Gastroesophageal sphincter (tissue), 3 donors: ENCODE measurements at regions not wholly inside any gene's neighbourhood (a gene's known extent, or its start where the extent isn't known, plus 50 kb on each side); places are given as distances from the start of the nearest gene placed in this dataset.
"Not testable (repeated sequence)": the region's sequence is repeated elsewhere in the genome, so short reads cannot be mapped to it uniquely, and the experiment has no call there.

ENCODE experiments used
- CTCF ChIP-seq, 4 experiments: fragments of 200-600 bp in 2 of 4; fragments of 450-650 bp in 2 of 4; sonication (generic) in 1 of 4; IDR thresholded peaks; one replicate each; pipeline ENCODE4 v1.5.1; 2017 to 2019; ENCODE audit warnings: antibody characterized with exemption in 4 of 4, mild to moderate bottlenecking in 2 of 4, moderate library complexity in 2 of 4
- EP300 ChIP-seq: sonication (generic); formaldehyde crosslinking; IDR thresholded peaks from one replicate; pipeline ENCODE4 v1.6.1; 2017; ENCODE audit warnings: antibody characterized with exemption, mild to moderate bottlenecking
- POLR2A ChIP-seq, 2 donors: fragments of 450-650 bp; IDR thresholded peaks; one replicate each; pipeline ENCODE4 v1.6.1; 2017; ENCODE audit warnings: antibody characterized with exemption in 2 of 2, mild to moderate bottlenecking in 2 of 2, moderate library complexity in 1 of 2
- POLR2AphosphoS5 ChIP-seq: sonication (generic); formaldehyde crosslinking; IDR thresholded peaks from one replicate; pipeline ENCODE4 v1.6.1; 2017; ENCODE audit warnings: antibody characterized with exemption

- TF ChIP-seq CTCF (IDR thresholded peaks at IDR 0.05); POLR2A (IDR thresholded peaks at IDR 0.05); POLR2AphosphoS5; EP300: not testable (repeated sequence)
These were observed 840.8 kb downstream of the SPATA31A1 start for GRCh38 chr9:40196165-40196714.
